CD4-positive, alpha-beta T cell treated with Interleukin-2 at 100 ng/mL for 4 hours (primary cell): ENCODE measurements at regions not wholly inside any gene's neighbourhood (a gene's known extent, or its start where the extent isn't known, plus 50 kb on each side); places are given as distances from the start of the nearest gene placed in this dataset.

ENCODE experiments used
- DNase-seq: peaks from one replicate; pipeline ENCODE4 v3.0.0-alpha.2; 2020; ENCODE audit warnings: low spot score

DNA sequence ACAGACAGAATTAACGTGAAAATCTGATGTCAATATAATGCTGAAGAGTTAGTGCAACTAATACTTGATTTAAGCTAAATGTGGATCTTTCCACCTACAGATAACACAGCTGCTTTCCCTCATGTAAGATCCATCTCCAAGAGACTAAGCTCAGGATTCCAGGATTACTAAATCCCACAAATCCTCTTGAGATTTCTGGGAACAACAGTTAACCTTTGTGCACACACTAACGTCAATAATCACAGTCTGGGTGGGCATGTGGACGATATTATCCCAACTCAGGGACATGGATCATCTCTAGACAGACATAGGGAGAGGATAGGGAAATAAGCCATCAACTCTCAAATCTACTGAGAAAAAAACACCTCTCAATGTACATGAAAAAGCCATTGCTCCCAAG is 432.6 kb downstream of the SATB2 start:
- DNase-seq = no peak

DNA sequence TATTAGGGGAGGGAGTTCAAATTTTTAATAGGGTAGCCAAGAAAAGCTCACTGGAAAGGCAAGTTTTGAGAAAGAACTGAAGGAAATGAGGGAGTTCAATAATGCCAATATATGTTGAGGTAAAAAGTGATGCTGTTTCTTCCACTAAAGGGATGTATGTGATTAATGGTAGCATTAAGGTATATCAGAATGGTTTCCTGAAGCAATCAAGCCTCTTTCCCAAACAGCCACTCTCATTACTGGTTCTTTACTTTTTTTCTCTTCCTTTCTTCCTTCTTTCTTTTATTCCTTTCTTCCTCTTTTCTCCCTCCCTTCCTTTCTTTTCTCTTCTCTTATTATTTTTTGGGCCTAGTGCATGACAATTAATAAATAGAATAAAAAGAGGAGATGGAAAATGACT is 433.5 kb downstream of the SATB2 start:
- no peak for DNase-seq

DNA sequence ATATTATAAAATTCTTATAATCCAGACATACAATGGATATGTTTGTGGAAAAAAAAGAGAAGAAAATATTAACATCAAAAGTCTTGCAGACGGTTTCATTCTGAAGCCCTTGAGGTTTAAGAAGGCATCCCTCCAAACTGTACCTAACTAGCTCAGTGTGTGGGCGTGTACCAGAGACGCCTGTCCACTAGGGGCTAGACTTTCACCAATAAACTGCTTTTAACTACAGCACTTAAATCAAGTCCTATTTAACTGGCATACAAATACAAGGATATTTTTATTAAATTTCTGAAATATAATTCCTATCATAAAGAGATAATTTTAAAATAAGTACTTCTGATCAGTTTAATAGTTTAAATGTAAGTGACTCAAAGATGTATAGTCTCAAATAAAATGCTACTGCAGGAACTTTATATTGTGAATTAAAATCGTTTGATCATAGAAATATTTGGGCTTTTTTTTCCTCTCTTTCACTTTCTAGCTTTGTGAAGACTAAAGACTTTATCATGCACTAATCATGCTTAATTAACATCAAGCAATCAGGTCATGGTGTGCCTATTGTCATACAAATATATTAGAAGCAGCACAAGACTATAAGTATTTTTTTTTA is 437.7 kb downstream of the SATB2 start:
- no peak for DNase-seq

DNA sequence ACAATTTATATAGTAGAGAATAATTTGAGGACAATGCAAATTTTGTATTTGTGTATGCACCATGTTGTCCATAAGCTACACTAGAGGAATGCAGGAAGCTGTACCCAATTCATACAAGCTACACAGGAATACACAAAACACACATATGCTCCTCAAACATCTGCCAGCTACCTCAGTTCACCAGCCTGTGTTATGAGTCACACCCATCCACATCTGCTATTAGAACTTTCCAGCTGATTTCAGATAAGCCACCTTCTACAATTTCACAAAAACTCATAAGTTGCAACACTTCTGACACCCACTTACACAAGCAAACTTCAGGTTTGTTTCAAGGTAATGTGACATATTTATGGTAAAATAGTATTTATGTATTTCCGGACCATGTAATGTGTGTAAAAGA is 438.9 kb downstream of the SATB2 start:
- no peak for DNase-seq

DNA sequence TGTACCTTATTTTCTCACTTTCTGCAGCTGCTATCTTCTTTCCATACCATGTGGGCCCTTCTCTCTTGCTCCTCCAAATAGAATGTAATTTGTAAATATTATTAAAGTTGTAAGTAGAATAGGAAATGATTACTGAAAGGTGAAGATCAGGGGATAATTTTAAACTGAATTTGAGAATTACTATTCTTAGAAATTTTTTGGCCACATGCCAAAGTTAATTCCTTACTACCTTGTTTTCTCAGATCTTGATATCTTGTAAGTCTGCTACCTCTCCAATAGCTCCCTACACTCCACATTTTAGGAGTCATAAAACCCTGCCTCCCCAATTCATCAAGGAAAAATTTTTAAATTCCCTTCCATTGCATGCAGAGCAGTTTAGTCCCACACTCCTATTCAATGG is 442.7 kb downstream of the SATB2 start:
- DNase-seq = no peak

DNA sequence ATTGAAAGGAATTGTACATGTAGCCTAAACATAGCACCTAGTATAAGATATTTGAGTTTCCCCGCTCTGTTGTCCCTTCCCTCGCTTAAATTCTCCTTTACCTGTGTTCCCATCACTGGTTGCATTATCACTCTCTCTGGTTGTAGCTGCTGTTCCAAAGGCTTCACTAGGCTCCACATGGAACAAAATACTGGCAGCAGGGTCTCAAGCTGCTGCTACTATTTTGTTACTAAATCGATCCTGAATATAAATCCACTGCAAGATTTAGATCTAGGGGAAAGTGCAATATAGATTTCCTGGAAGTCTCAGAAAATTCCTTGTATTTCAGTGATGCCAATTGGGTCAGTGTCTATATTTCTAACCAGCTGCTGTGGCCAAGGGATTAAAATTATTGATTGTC is 443.5 kb downstream of the SATB2 start:
- DNase-seq = no peak

DNA sequence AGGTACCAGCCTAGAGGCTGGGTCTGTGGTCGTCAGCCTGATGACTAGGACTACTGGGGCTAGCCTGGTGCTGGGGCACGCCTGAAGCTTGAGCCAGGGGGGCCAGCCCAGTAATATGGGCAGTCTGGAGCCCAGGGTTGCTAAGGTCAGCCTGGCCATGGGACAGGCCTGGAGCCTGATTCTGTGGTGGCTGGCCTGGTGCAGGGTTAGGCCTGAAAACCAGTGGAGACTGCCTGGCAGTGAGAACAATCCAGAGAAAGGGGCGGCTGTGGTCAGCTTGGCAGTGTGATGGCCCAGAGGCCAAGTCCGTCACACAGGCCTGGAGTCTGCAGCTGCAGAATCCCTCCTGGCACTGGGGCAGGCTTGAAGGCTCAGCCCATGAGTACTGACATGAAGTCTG is 445.8 kb downstream of the SATB2 start:
- no peak for DNase-seq

DNA sequence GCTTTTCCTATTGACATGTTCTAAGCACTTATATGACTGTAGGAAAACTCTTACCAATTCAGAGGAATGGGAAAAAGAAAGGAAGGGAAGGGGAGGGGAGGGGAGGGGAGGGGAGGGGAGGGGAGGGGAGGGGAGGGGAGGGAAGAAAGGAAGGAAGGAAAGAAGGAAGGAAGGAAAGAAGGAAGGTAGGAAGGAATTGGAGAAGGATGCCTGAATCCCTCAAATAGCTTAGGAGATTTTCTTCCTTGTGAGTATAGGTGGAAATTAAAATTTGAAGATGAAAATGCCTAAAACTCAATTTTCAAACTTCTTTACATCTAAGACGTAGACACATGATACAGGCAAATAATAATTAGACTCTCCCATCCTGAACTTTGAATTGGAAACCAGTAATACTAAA is 463.1 kb downstream of the SATB2 start:
- DNase-seq = no peak

DNA sequence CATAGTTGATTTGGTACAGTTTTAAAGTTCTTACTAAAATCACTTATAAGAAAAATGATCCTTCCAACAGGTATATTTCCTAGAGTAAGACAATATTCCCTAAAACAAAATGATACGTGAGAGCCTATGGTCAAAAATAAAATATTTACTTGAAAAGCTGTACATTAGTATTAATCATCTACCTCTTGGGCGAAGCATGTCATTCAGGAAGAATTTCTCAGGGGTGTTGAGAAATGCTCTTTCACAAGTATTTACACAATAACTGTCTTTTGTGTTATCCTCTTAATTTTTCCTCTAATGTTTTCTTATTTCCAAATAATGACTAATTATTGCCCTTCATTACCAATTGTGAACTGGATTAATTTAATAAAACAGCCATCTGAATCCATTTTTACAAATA is 466.3 kb downstream of the SATB2 start:
- no peak for DNase-seq

DNA sequence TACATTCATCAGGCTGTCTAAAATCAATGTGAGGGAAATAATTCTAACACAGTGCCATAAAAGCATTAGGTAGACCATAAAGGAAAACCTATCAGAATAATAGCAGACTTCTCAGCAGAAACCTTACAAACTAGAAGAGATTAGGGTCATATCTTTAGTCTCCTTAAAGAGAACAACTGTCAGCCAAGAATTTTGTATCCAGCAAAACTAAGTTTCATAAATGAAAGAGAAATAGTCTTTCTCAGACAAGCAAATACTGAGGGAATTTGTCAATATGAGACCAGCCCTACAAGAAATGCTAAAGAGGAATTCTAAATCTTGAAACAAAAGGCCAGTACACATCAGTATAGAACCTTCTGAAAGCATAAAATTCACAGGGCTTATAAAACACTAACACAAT is 482.0 kb downstream of the SATB2 start:
- DNase-seq = no peak

DNA sequence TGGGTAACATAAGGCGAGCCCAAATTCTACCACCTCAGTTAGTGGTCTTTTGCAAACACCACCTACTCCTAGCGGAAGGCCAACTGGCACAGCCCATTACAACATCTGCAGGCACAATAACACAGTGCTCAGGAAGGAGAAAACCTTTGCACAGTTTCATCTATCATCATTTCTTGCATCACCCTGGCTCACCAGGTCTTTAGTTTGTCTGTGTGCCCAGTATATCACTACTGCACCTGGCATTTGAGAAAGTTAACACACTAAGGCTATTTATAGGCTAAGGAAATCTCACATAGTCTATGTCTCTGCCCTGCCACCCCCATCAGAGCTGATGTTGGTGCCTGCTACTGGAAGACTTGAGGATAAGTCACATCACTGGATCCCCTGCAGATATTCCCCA is 484.0 kb downstream of the SATB2 start:
- DNase-seq = no peak

DNA sequence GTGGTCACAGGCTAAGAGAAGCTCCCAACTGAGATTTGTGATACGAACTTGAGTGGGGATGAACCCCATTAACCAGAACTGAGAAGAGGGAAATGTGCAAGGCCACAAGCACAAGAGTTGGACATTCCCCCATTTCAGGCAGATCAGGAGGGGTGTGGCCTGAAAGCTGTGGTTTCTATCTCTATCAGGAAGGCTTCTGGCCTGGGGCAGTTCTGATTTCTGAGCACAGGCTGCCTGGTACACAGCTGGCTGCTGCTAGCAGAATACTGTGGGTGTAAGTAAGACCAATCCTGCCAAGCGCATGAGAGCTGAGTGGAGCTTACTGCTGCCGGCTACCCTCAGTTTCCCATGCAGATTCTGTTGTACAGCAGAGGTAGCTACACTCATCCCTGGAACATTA is 484.6 kb downstream of the SATB2 start:
- no peak for DNase-seq

DNA sequence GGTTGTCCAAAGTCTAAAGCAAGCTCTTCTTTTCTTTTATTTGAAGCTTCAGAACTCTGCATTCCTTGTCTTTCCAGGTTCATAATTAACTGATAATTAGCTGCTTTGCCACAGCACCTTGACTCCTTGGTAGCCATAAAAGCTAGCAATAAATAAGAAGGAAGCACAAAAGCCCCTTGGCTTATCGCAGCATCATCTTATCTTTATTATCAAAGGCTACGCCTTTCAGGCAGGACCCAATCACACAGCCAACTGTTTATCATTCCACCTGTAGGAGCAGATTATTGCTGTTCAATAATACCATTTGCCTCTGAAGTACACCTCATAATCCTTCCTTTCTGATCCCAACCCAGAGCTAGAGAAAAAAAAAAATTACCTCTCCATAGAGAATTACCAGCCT is 489.2 kb downstream of the SATB2 start:
- DNase-seq = no peak

DNA sequence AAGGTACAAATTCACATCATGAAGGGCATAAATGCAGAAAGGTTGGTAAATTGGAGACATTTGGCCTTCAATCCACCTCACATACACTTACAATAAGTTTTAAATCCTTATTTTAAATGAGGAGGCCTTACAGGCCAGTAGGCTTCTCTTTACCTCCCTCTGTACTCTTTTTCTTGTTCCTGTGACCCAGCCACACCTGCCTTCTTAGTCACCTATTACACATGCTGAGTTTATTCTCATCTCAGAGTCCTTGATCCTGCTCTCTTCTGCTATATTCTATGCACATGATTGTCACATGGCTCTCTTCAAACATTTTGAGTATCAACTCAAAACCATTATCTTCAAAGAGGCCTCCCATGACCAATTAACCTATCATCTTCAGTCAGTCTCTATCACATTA is 491.5 kb downstream of the SATB2 start:
- no peak for DNase-seq

DNA sequence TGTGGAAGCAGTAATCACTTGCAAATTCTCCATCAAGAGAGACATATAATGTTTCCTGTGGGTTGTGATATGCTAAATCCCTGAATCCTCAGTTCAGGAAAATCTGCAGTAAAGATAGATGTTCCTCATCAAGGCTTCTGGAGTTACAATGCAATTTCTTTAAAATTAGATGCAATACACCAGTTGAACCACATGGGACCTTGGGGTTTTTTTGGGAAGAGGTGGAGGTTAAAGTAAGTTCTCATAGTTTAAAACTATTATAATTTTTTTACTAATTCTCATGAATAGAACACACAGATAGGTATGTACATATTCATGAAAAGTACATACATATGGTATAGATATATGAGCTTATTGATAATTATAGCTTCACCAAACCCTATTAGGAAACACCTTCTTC is 496.2 kb downstream of the SATB2 start:
- no peak for DNase-seq

DNA sequence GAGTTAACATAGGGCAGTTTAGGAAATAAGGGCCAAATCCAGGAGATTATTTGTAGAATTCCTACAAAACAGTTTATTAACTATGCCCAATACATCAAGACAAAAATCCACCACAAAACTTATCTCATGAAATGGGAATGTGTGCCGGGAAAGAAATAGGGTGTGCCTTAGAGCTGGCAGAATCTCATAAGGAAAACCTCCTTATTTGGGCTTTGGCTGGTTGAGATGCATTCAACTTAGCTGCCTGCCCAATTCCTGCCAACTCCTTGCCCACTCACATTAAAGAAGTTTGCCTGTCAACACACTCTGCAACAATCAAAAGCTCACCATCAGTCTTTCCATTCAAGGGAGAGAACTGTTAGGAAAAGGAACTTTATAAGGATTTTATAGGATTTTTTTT is 500.6 kb downstream of the SATB2 start:
- DNase-seq = no peak

DNA sequence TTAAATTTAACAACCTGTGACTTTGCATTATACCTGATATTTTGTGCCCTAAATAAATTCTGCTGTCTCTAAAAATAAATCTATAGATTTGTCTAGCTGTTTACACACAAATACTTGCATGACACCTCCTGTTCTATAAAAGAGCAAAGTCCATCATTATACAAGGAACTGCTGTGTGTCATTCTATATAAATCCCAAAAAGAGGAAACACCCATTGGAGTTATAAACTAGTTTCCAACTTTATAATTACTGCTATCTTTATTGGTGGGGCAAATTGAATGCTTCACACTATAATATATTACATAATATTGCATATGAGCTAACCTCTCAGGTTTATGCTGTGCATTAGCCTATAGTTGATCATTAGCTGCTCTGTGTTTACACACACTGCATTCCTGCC is 504.4 kb downstream of the SATB2 start:
- no peak for DNase-seq

DNA sequence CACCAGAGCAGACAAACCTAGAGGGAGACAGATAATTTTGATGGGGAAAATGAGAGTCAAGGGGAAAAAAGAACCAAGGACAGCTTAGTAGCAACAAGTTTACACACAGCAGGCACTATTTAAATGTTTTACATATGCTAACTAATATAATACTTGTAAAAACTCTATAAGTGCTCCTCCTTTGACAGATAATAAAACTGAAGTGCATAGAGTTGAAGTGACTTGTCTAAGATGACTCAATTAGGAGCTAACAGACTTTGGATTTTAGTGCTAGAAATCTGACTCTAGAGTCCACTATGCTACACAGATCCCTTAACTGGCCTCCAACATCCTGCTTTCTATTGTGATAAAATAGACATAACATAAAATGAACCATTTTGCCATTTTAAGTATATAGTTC is 506.9 kb downstream of the SATB2 start:
- DNase-seq = no peak

DNA sequence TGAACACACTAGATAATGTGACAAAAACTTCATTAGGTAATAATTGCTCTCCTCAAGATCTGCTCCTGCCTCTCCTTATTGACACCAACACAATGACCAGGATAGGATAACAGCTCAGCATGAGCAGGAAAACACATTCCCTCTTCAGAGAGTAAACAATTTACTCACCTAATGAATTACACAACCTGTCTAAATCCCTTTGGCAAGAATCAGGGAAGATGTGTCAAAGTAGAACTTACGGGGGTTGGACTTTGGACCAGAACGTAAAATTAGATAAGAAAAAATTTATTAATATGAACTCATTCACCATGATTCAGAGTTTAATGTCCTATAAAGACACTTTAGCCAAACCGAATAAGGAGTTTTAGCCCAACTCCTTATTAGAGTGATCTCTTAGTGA is 512.2 kb downstream of the SATB2 start:
- no peak for DNase-seq

DNA sequence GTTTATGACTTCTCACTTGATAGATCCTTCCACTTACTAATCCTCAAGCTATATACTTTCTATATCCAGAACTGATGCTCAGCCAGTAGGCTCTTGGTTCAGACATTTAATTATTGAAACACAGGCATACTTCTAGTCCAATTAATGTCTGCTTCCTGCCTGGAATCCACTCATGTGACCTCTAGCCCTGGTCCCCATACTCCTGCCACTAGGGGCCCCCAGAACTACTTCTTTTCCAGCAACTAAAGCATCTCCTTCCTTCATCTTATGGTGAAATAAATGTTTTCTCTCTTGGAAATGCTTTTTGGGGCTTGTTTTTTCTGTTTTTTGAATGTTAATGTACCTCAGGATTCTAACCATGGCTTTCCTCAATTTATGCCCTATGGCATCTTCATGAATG is 527.6 kb downstream of the SATB2 start:
- DNase-seq = no peak

DNA sequence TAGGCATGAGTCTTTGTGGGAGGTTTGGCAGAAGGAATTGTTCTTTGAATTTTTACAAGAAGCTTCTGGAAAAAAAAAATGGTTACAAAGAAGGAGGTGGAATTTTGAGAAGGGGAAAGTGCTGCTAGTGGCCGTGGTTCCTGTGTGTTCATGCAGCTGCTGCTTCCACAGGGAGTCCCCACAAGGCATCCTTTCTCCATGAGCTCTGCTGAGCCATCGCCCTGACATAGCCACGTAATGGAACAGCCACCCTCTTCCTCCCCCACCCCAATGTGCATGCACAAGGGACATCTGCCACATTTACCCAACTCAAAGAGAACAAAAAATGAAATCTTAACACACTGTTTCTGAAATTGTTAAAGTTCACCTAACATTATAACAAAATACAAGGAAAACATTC is 529.7 kb downstream of the SATB2 start:
- no peak for DNase-seq

DNA sequence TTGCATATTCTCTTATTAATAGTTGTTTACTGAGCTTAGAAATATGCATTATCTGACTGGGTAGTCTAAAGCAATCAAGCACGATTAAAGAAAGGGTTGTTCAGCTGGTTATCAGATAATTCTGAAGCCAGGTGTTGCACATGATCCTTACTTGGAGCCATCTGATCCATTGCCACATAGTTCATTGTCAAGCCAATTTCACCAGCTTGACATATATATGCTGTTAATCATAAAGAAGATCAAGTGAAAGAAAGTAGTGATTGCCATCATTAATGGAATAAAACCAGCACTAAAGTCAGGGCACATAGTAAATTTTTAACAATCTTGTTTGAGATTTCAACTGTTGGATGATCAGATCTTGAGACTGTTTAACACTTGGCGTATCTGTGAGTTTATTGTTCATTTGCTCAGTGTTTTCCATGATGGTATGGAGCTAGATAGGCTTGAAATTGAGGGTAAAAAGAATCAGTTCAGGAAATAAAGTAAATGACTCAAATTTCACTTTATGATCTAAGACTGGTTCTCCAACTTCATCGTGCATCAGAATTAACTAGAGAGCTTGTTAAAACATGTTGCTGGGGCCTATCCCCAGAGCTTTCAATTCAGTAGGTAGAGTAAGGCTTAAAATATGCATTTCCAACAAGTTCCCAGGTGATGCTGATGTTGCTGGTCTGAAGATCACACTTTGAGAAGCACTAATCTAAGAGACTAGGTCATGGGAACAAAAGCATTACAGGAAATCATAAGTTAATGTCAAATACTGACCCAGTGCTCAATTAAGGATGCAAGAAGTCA is 539.6 kb downstream of the SATB2 start:
- no peak for DNase-seq

DNA sequence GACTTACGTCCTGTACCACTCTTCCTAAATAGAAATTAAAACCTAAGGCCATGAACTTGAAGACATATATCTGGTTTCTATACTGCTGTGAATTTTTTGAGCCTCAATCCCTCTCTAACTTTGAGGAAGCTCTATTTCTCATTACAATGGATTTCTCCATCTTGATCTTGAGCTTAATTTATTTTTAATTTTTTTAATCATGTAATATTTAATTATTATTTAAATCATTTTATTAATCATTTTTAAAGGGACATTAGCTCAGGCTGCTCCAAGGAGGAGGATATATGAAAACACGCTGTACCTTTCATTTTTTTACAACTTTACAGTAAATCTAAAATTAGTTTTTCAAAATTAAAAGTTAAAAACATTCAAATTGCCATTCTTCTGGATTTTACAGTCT is 540.5 kb downstream of the SATB2 start:
- no peak for DNase-seq

DNA sequence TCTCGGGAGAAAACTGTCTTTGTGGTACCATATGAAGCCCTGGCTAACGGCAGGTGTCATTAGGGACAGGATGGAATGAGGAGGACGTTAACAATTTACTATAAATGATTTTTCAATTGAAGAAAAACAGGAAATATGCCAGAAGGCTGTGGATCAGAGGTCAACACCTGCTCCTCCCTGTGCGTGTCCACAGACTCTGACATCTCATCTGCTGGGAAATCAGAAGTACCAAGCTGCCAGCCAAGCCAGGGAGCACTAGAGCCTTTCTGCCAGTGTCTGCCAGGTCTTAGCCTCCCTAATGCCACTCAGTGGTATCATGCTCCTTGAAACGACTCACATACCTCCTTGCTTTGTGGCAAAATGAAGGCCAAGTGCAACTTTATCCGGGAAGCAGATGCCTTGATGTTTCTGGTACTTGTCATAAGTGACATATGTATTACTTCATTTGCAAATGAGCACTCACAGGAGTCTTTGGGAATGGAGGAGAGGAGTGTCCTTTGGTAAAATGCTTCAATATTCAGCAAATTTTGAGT is 541.1 kb downstream of the SATB2 start:
- DNase-seq = no peak
